ENCODE measurements at regions not wholly inside any gene's neighbourhood (a gene's known extent, or its start where the extent isn't known, plus 50 kb on each side); places are given as distances from the start of the nearest gene placed in this dataset.

GRCh38 chr12:19065871-19066270, 63.7 kb upstream of the PLEKHA5 start (continued):
- TF ChIP-seq, protein P1, sequence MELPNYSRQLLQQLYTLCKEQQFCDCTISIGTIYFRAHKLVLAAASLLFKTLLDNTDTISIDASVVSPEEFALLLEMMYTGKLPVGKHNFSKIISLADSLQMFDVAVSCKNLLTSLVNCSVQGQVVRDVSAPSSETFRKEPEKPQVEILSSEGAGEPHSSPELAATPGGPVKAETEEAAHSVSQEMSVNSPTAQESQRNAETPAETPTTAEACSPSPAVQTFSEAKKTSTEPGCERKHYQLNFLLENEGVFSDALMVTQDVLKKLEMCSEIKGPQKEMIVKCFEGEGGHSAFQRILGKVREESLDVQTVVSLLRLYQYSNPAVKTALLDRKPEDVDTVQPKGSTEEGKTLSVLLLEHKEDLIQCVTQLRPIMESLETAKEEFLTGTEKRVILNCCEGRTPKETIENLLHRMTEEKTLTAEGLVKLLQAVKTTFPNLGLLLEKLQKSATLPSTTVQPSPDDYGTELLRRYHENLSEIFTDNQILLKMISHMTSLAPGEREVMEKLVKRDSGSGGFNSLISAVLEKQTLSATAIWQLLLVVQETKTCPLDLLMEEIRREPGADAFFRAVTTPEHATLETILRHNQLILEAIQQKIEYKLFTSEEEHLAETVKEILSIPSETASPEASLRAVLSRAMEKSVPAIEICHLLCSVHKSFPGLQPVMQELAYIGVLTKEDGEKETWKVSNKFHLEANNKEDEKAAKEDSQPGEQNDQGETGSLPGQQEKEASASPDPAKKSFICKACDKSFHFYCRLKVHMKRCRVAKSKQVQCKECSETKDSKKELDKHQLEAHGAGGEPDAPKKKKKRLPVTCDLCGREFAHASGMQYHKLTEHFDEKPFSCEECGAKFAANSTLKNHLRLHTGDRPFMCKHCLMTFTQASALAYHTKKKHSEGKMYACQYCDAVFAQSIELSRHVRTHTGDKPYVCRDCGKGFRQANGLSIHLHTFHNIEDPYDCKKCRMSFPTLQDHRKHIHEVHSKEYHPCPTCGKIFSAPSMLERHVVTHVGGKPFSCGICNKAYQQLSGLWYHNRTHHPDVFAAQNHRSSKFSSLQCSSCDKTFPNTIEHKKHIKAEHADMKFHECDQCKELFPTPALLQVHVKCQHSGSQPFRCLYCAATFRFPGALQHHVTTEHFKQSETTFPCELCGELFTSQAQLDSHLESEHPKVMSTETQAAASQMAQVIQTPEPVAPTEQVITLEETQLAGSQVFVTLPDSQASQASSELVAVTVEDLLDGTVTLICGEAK (IDR thresholded peaks at IDR 0.05; ENCODE audit: borderline replicate concordance) = no peak
- no peak for TF ChIP-seq ZNF24 (IDR thresholded peaks at IDR 0.05)
- TF ChIP-seq BRCA1 (IDR thresholded peaks at IDR 0.05; ENCODE audit: low read depth, low read length) = no peak
- TF ChIP-seq RELA (IDR thresholded peaks at IDR 0.05; ENCODE audit: borderline replicate concordance, partially characterized antibody) = no peak
- TF ChIP-seq BHLHE40 (IDR thresholded peaks at IDR 0.05; ENCODE audit: borderline replicate concordance in 1 of 2, low read depth in 2 of 2, low read length in 1 of 2) = no peak

DNA sequence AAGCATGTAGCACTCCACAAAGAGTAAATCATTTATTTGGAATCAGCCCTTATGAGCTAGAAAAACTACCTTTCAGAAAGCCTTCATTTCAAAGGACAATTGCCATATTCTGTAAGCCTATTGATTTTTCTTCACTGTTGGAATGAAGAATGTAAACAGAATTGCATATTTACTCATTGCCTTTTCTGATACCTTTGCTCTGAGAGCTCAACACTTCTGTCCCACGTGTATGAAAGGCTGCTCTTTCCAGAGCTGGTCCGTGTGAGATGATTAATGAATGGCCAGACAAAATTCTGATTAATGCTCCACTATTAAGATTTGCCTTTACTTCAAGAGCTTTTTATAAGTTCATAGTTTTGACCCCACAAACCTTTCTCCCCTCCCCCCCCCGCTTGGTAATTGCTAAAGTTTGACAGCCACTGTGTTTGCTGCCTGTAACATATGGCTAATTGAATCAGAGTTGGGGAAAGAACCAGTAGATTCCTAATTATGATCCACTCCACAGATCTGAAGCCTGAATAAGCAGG, 63.0 kb upstream of the PLEKHA5 start:
- Histone ChIP-seq H4K20me1 (ENCODE audit: control insufficient read depth, insufficient read depth) (no peaks in the 10 kb centered on the region), H3K79me2 (ENCODE audit: control insufficient read depth, insufficient read depth, low read length) (no peaks in the 10 kb centered on the region), H3K27me3 (replicated peaks in 1 of 2; ENCODE audit: control insufficient read depth in 2 of 2, insufficient read depth in 2 of 2, low read length in 1 of 2) (no peaks in the 10 kb centered on the region), H3K4me3 (no peak overlapping the region), H3K9ac (ENCODE audit: control insufficient read depth, insufficient read depth, low read length) (no peak overlapping the region), H3K4me2 (ENCODE audit: control insufficient read depth, insufficient read depth) (no peak overlapping the region), H3K36me3 (ENCODE audit: control insufficient read depth in 2 of 2, insufficient read depth in 2 of 2, low read length in 1 of 2) (no peaks in the 10 kb centered on the region), H3K9me3 (replicated peaks; ENCODE audit: control insufficient read depth, insufficient read depth, low read length) (no peaks in the 10 kb centered on the region), H3K27ac (ENCODE audit: control insufficient read depth, insufficient read depth) (no peak overlapping the region), H2AFZ (ENCODE audit: control insufficient read depth, low read depth, low read length) (no peak overlapping the region), H3K4me1 (ENCODE audit: control insufficient read depth, insufficient read depth, low read length) (no peaks in the 10 kb centered on the region)
- ATAC-seq (no peak), FAIRE-seq (no peak), DNase-seq (ENCODE audit: low read depth, low spot score) (no peak)
- TF ChIP-seq CBX3 (IDR thresholded peaks at IDR 0.05; ENCODE audit: borderline replicate concordance, low read depth) (no peak), ZBTB11 (CRISPR knock-in tag; IDR thresholded peaks at IDR 0.05) (no peak), BHLHE40 (IDR thresholded peaks at IDR 0.05; ENCODE audit: borderline replicate concordance in 1 of 2, low read depth in 2 of 2, low read length in 1 of 2) (no peak), EZH2 (IDR thresholded peaks at IDR 0.05; ENCODE audit: borderline replicate concordance, control insufficient read depth, low read depth, low read length) (no peak), CHD1 (IDR thresholded peaks at IDR 0.05; ENCODE audit: low read depth, low read length) (no peak), FOXK2 (IDR thresholded peaks at IDR 0.05) (no peak), MTA2 (IDR thresholded peaks at IDR 0.05; ENCODE audit: low read depth) (no peak)
- intact Hi-C loops (cut with micrococcal nuclease; ENCODE audit: unreplicated experiment) = no loop called here
- in situ Hi-C loops (cut with MboI) = no loop called here
- ChIA-PET SMC1A (ENCODE audit: uncharacterized antibody, unreplicated experiment) (no interaction called here), CTCF (no interaction called here), RAD21 (ENCODE audit: unreplicated experiment) (no interaction called here), POLR2A (interaction anchor here (0.8 kb wide), 1 partner anchor 11 kb away, joined by 3 read pairs; no protein-coding TSS in a partner anchor)
- WGBS (ENCODE audit: insufficient coverage, insufficient replicate concordance, low lambda C conversion rate, missing lambda C conversion rate) = 0% methylated on average over 3 of the region's 3 CpGs
- BruUV-seq (replicated peaks) = no TSS peak

All from GM12878 (cell line).